Thoracic aorta (tissue), 2 donors: ENCODE measurements at regions not wholly inside any gene's neighbourhood (a gene's known extent, or its start where the extent isn't known, plus 50 kb on each side); places are given as distances from the start of the nearest gene placed in this dataset.

ENCODE experiments used
- ATAC-seq: fragments of 150-250 bp; one replicate; pipeline ENCODE4 v1.8.0; 2017; ENCODE audit warnings: low read depth; ENCODE audit not compliant: insufficient number of reproducible peaks, low FRiP score
- DNase-seq: peaks from one replicate; pipeline ENCODE4 v3.0.0-alpha.2; 2020; ENCODE audit warnings: low spot score
- H3K27ac ChIP-seq, 2 donors: fragments of 200-600 bp; sonication (generic); 1 replicate in 1 of 2; 2 replicates in 1 of 2; pipeline ENCODE4 v1.5.1; 2016; ENCODE audit warnings: mild to moderate bottlenecking in 2 of 2, moderate library complexity in 2 of 2
- H3K27me3 ChIP-seq: fragments of 200-600 bp; sonication (generic); replicated peaks from 2 replicates; pipeline ENCODE4 v1.6.0; 2016; ENCODE audit warnings: mild to moderate bottlenecking; ENCODE audit not compliant: insufficient read depth
- H3K36me3 ChIP-seq: fragments of 200-600 bp; sonication (generic); one replicate; pipeline ENCODE4 v1.5.1; 2016
- H3K4me1 ChIP-seq, 2 donors: fragments of 200-600 bp; sonication (generic); 1 replicate in 1 of 2; 2 replicates in 1 of 2; pipeline versions ENCODE4 v1.5.1 to v1.6.0; 2016; ENCODE audit warnings: low read depth in 2 of 2, mild to moderate bottlenecking in 1 of 2; ENCODE audit not compliant: control insufficient read depth in 1 of 2
- H3K4me3 ChIP-seq: fragments of 200-600 bp; sonication (generic); 2 replicates; pipeline ENCODE4 v1.5.1; 2016; ENCODE audit warnings: mild to moderate bottlenecking
- H3K9me3 ChIP-seq: fragments of 200-600 bp; sonication (generic); 2 replicates; pipeline ENCODE4 v1.5.1; 2016
- CTCF ChIP-seq: fragments of 200-600 bp; sonication (generic); IDR thresholded peaks from one replicate; pipeline ENCODE4 v1.5.1; 2019; ENCODE audit warnings: antibody characterized with exemption

GRCh38 chr5:35487233-35488025 is 130.2 kb upstream of the SPEF2 start:
- ATAC-seq (no peak), DNase-seq (no peak)
- Histone ChIP-seq H3K36me3 (no peaks in the 10 kb centered on the region), H3K9me3 (no peaks in the 10 kb centered on the region), H3K27me3 (no peaks in the 10 kb centered on the region), H3K4me1 (peaks cover 5 to 12% of the 10 kb centered on the region in 2 donors), H3K4me3 (no peak overlapping the region), H3K27ac (no peak overlapping the region)
- TF ChIP-seq CTCF: no peak

GRCh38 chr5:35485487-35485886 is 132.2 kb upstream of the SPEF2 start:
- Histone ChIP-seq H3K9me3 (no peaks in the 10 kb centered on the region), H3K36me3 (no peaks in the 10 kb centered on the region), H3K27me3 (no peaks in the 10 kb centered on the region), H3K27ac (no peak overlapping the region), H3K4me1 (peaks cover 5 to 12% of the 10 kb centered on the region in 2 donors), H3K4me3 (no peak overlapping the region)
- DNase-seq (no peak), ATAC-seq (no peak)
- TF ChIP-seq CTCF: no peak

- H3K27me3 ChIP-seq: no peaks in the 10 kb centered on the region
- no peak for ATAC-seq
Observed at GRCh38 chr5:35484241-35484640, 133.4 kb upstream of the SPEF2 start.

GRCh38 chr5:35483780-35484179 is 133.9 kb upstream of the SPEF2 start:
- Histone ChIP-seq H3K36me3 (no peaks in the 10 kb centered on the region), H3K27ac (no peak overlapping the region), H3K27me3 (no peaks in the 10 kb centered on the region), H3K9me3 (no peaks in the 10 kb centered on the region), H3K4me1 (peaks cover 5 to 12% of the 10 kb centered on the region in 2 donors), H3K4me3 (no peak overlapping the region)
- no peak for DNase-seq
- no peak for ATAC-seq
- no peak for TF ChIP-seq CTCF

More at GRCh38 chr5:35484241-35484640, 133.4 kb upstream of the SPEF2 start:
- Histone ChIP-seq H3K9me3 (no peaks in the 10 kb centered on the region), H3K4me1 (peaks cover 5 to 12% of the 10 kb centered on the region in 2 donors), H3K4me3 (no peak overlapping the region), H3K36me3 (no peaks in the 10 kb centered on the region), H3K27ac (no peak overlapping the region)
- DNase-seq: no peak
- no peak for TF ChIP-seq CTCF

- TF ChIP-seq CTCF: no peak
- DNase-seq: no peak
- no peaks in the 10 kb centered on the region for H3K36me3 ChIP-seq
- no peaks in the 10 kb centered on the region for H3K27me3 ChIP-seq
- no peak overlapping the region for H3K4me3 ChIP-seq
- ATAC-seq: no peak
- no peaks in the 10 kb centered on the region for H3K9me3 ChIP-seq
- no peak overlapping the region for H3K27ac ChIP-seq
- H3K4me1 ChIP-seq: peaks cover 5 to 12% of the 10 kb centered on the region in 2 donors
Observed at GRCh38 chr5:35483191-35483590, 134.5 kb upstream of the SPEF2 start.
